ENCODE measurements at regions not wholly inside any gene's neighbourhood (a gene's known extent, or its start where the extent isn't known, plus 50 kb on each side); places are given as distances from the start of the nearest gene placed in this dataset.

DNA sequence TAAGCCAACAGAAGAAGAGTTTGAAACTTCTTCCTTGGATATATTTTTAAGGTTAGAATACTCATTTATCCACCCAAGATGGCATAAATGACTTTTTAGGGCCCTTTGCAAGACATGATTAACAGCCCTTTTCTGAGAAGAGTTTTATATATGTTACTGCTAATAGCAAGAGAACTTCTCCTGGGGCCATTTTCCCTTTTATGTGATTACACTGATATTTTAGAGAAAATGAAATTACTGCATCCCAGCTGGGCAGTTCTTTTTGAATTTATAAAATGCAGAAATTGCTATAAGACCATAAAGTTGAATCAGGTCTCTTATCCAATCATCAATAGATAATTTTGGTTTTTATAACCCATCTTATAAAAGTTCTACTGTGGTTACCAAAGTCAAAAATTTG, 161.3 kb upstream of the RFX3 start:
- FAIRE-seq (no peak), DNase-seq (ENCODE audit: insufficient read length) (no peak)
- no peak for TF ChIP-seq TAF1 (IDR thresholded peaks at IDR 0.05; ENCODE audit: borderline replicate concordance, low read depth, low read length)
- no peak for TF ChIP-seq POLR2A (IDR thresholded peaks at IDR 0.05; ENCODE audit: low read depth, low read length)
- TF ChIP-seq POLR2AphosphoS5 (IDR thresholded peaks at IDR 0.05; ENCODE audit: low read depth, low read length) = no peak

DNA sequence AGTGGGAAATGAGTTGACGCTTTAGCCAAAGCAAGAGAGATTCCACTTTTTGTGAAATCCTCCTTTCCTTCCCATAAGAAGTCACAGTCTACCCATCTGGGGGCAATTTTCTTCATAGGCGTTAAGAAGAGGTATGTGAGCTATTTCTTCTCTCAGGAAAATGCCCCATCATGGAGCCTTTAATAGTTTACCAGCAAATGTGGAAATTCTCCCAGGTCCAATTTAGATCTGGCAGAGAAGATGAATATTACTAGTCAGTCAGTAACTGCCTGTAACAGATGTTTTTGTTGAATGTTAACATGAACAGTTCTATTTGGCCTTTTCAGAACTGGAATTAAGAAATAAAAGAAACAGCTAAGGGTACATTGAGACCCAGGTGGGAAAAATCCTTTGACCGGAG, 156.4 kb upstream of the RFX3 start:
- DNase-seq (ENCODE audit: insufficient read length) = no peak
- TF ChIP-seq POLR2AphosphoS5 (IDR thresholded peaks at IDR 0.05; ENCODE audit: low read depth, low read length) (no peak), POLR2A (IDR thresholded peaks at IDR 0.05; ENCODE audit: low read depth, low read length) (no peak), TAF1 (IDR thresholded peaks at IDR 0.05; ENCODE audit: borderline replicate concordance, low read depth, low read length) (no peak)
- no peak for FAIRE-seq

DNA sequence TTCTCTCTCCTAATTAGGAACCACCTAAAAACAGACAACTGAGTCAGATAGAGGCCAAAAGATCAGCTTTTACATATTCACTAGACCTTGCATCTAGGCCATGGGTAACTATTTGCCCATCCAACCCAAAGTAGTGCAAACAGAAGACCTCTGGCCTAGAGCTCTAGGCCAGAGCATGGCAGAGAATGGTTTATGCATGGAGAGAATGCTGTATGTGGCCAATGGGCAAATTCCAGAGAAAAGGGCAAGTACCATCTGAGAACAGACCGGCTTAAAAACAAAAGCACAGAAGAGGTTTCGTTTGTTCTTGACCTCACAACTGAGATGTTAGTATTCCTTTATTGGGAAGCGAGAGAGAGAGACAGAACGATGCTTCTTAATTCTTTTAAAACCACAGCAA, 151.7 kb upstream of the RFX3 start:
- DNase-seq (ENCODE audit: insufficient read length) (no peak), FAIRE-seq (no peak)
- no peak for TF ChIP-seq POLR2AphosphoS5 (IDR thresholded peaks at IDR 0.05; ENCODE audit: low read depth, low read length)
- TF ChIP-seq TAF1 (IDR thresholded peaks at IDR 0.05; ENCODE audit: borderline replicate concordance, low read depth, low read length) = no peak
- TF ChIP-seq POLR2A (IDR thresholded peaks at IDR 0.05; ENCODE audit: low read depth, low read length) = no peak

DNA sequence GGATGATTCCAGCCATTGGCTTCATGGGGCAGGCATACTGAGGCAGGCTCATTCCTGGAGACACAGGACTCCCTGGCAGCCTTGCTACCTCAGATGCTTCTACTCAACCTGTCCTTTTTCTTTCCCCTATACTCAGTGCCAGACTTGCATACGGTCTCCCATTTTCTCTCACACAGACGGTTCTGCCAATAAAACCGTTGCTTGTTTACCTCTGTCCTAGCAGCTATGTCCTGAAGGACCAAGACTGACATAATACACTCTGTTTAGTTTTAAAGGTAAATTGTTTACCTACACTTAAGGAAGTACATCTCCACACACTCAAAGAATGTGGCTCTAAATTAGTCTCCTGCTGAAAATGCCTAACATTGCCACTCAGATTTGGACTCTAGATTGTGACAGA, 151.0 kb upstream of the RFX3 start:
- TF ChIP-seq TAF1 (IDR thresholded peaks at IDR 0.05; ENCODE audit: borderline replicate concordance, low read depth, low read length) = no peak
- no peak for TF ChIP-seq POLR2AphosphoS5 (IDR thresholded peaks at IDR 0.05; ENCODE audit: low read depth, low read length)
- no peak for TF ChIP-seq POLR2A (IDR thresholded peaks at IDR 0.05; ENCODE audit: low read depth, low read length)
- FAIRE-seq (no peak), DNase-seq (ENCODE audit: insufficient read length) (no peak)

DNA sequence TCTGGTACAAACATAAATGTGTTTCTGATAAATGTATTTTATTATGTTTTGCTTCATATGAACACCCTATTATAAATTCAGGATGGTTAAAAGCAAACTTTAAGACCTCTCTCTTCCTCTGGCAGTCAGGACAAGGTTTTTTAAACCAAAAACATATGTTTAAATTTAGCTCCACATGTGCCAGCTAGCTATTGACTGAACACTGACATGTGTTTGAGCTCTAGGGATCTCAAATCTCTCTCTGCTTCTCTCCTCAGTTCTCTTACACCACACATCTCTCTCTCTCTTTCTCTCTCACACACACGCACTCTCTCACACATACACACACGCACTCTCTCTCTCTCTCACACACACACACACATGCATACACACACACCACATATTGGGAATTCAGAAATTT, 150.1 kb upstream of the RFX3 start:
- DNase-seq (ENCODE audit: insufficient read length) (no peak), FAIRE-seq (no peak)
- TF ChIP-seq TAF1 (IDR thresholded peaks at IDR 0.05; ENCODE audit: borderline replicate concordance, low read depth, low read length) (no peak), POLR2A (IDR thresholded peaks at IDR 0.05; ENCODE audit: low read depth, low read length) (no peak)

DNA sequence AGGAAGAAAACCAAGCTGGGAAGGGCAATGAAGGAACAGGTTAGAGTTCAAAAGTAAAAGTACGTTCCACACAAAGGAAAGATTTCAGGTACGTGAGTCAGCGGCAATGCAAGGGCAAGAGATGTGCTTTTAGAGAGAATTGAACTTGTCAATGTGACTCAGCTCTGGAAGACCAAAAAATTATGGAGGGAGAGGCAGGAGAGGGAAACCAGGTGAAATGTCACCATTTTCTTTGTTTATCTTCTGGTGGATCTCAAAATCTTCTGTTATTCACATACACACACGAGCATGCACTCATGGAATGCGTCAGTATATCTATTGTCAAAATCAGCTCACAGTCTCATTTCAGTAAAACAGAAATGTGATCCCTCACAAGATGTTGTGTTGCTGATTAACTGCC, 148.8 kb upstream of the RFX3 start:
- FAIRE-seq = no peak
- TF ChIP-seq POLR2AphosphoS5 (IDR thresholded peaks at IDR 0.05; ENCODE audit: low read depth, low read length) (no peak), POLR2A (IDR thresholded peaks at IDR 0.05; ENCODE audit: low read depth, low read length) (no peak), TAF1 (IDR thresholded peaks at IDR 0.05; ENCODE audit: borderline replicate concordance, low read depth, low read length) (no peak)
- DNase-seq (ENCODE audit: insufficient read length) = no peak

DNA sequence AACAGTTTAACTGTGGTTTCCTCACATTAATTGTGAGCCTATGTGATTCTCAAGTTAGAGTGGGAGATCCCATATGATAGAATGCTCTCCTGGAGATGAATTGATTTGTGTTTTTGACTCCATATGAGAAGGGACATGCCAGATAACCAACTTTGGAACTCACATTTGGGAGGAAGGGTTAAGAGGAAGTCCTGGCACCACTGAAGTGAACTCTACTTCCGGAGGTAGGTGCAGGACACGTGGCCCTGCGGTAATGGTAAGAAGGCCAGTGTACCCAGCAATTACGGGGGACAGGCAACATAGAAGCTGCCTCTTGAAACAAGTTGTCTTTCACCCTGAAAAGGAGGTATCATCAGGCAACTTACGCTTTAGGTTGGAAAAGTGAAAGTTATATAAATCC, 146.6 kb upstream of the RFX3 start:
- TF ChIP-seq POLR2A (IDR thresholded peaks at IDR 0.05; ENCODE audit: low read depth, low read length) = no peak

DNA sequence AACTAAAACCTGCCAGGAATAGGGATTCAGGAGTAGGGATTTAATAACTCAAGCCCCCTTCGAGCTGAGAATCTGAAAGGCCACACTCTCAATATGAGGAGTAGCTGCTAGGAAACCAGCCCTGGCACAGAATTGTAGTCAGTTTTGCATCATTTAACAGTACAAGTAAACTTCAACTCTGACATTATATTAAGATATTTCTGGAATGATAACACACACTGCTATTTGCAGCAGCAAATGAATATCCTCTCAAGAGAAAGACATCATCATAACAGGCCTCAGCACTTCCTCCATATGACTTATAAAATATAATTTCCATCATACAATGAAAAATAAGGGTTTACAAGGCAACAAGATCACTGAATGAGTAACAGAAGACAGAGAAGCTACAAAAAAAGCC, 138.2 kb upstream of the RFX3 start:
- TF ChIP-seq TAF1 (IDR thresholded peaks at IDR 0.05; ENCODE audit: borderline replicate concordance, low read depth, low read length) (no peak), POLR2A (IDR thresholded peaks at IDR 0.05; ENCODE audit: low read depth, low read length) (no peak), POLR2AphosphoS5 (IDR thresholded peaks at IDR 0.05; ENCODE audit: low read depth, low read length) (no peak)
- no peak for FAIRE-seq
- no peak for DNase-seq (ENCODE audit: insufficient read length)

More for the DNA sequence above, 146.6 kb upstream of the RFX3 start:
- no peak for FAIRE-seq
- no peak for DNase-seq (ENCODE audit: insufficient read length)

DNA sequence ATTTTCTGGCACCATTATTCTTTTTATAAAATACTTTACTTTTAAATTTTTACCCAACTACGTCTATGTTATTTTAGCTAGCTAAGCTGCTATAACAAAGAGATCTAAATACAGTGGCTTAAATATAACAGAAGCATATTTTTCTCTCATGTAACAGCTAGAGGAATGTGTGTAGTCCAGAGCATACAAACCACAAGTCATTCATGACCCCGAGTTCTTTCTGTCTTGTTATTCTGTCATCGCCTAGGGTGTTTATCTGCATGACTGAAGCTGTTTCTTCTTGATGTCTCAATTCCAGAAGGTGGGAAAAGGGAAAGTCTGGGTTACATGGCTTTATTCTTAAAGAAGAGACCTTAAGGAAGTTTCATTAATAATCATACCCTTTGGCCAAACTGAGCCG, 136.9 kb upstream of the RFX3 start:
- no peak for TF ChIP-seq POLR2AphosphoS5 (IDR thresholded peaks at IDR 0.05; ENCODE audit: low read depth, low read length)
- TF ChIP-seq POLR2A (IDR thresholded peaks at IDR 0.05; ENCODE audit: low read depth, low read length) = no peak
- TF ChIP-seq TAF1 (IDR thresholded peaks at IDR 0.05; ENCODE audit: borderline replicate concordance, low read depth, low read length) = no peak
- FAIRE-seq (no peak), DNase-seq (ENCODE audit: insufficient read length) (no peak)

DNA sequence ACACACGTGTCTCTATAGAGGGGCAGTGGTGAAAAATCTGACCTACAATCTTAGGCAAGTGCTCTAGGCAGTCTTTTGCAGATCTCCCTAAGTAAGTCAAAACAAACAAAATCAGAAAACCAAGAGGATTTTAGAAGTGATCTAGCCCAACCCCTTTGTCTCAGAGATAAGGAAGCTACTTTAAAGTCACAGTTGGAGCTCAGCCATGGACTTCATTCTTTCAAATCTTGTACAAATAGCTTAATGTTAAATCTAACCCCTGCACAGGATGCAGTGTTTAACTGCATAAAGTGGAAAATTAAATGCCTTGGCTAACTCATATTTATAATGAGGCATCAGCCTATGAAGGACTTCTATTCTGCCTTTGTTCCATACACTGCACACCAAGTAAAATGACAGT, 135.1 kb upstream of the RFX3 start:
- DNase-seq (ENCODE audit: insufficient read length) (no peak), FAIRE-seq (no peak)
- TF ChIP-seq POLR2AphosphoS5 (IDR thresholded peaks at IDR 0.05; ENCODE audit: low read depth, low read length) (no peak), TAF1 (IDR thresholded peaks at IDR 0.05; ENCODE audit: borderline replicate concordance, low read depth, low read length) (no peak), POLR2A (IDR thresholded peaks at IDR 0.05; ENCODE audit: low read depth, low read length) (no peak)

DNA sequence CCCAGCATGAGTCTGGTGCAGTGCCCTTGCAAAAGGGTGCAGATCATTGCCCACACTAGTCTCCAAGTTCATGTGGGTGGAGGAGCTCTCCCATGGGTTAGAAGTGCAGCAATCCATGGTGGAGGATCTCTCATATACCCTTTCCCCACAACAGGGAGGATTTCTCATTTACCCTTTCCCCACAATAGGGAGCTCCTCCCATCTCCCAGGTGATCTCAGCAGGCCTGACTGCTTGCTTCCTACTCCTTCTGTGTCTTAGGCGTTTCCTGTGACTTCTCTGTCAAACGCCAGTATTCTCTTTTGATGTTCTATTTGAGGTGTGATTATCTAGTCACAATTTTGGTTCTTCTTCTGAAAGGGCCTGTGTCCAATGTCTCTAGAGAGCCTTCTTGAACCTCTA, 133.8 kb upstream of the RFX3 start:
- TF ChIP-seq TAF1 (IDR thresholded peaks at IDR 0.05; ENCODE audit: borderline replicate concordance, low read depth, low read length) (no peak), POLR2A (IDR thresholded peaks at IDR 0.05; ENCODE audit: low read depth, low read length) (no peak), POLR2AphosphoS5 (IDR thresholded peaks at IDR 0.05; ENCODE audit: low read depth, low read length) (no peak)
- FAIRE-seq = no peak
- no peak for DNase-seq (ENCODE audit: insufficient read length)

DNA sequence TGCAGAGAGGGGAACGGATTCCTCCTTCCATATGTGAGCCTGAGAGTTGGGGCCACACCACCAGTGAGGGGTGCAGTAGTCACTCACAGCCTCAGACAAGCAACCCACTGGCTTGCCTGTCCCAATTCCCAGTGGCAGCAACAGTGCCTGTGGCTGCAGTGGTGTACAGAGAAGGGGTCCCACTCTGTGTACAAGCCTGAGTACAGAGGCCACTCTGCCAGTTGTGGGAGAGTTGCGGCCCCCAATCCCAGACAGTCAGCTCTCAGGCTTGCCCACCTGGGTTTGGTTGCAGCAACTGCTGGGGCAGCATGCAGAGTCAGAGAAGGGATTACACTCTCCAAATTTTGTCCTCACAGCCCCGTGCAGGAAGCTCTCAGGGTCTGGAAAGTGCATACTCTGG, 133.2 kb upstream of the RFX3 start:
- TF ChIP-seq POLR2A (IDR thresholded peaks at IDR 0.05; ENCODE audit: low read depth, low read length) (no peak), TAF1 (IDR thresholded peaks at IDR 0.05; ENCODE audit: borderline replicate concordance, low read depth, low read length) (no peak), POLR2AphosphoS5 (IDR thresholded peaks at IDR 0.05; ENCODE audit: low read depth, low read length) (no peak)
- no peak for FAIRE-seq
- no peak for DNase-seq (ENCODE audit: insufficient read length)

DNA sequence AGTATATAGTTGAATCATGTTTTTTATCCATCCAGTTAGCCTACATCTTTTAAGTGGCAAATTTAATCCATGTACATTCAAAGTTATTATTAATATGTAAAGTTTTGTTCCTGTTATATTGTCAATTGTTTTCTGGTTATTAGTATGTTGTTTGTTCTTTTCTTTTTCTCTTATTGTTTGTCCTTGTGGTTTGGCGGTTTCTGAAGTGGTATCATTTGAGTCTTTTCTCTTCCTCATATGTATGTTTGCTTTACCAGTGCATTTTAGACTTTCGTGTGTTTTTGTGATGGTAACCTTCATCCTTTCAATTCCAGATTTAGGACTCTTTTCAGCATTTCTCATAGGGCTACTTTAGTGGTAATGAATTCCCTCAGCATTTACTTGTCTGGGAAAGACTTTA, 130.4 kb upstream of the RFX3 start:
- DNase-seq (ENCODE audit: insufficient read length) (no peak), FAIRE-seq (no peak)
- no peak for TF ChIP-seq TAF1 (IDR thresholded peaks at IDR 0.05; ENCODE audit: borderline replicate concordance, low read depth, low read length)
